ENCODE measurements at regions not wholly inside any gene's neighbourhood (a gene's known extent, or its start where the extent isn't known, plus 50 kb on each side); places are given as distances from the start of the nearest gene placed in this dataset.

DNA sequence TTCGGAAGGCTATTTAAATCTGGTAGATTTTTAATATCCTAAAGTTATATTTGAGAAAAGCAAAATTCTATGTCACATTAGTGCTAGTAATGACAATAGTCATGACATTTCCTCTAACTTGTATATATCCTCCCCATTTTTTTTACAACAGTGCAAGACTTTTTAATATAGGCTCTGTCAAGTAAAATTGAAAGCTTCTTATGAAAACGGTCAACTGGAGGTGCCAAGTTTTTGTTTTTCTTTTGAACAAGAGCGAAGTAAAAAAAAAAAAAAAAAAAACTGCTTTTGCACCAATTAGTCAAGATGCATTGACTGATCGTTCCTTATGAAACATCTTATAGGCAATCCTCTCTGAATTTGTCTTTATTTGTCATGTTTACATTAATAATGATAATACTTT is 389.3 kb downstream of the STK39 start:
- TF ChIP-seq, protein P1, sequence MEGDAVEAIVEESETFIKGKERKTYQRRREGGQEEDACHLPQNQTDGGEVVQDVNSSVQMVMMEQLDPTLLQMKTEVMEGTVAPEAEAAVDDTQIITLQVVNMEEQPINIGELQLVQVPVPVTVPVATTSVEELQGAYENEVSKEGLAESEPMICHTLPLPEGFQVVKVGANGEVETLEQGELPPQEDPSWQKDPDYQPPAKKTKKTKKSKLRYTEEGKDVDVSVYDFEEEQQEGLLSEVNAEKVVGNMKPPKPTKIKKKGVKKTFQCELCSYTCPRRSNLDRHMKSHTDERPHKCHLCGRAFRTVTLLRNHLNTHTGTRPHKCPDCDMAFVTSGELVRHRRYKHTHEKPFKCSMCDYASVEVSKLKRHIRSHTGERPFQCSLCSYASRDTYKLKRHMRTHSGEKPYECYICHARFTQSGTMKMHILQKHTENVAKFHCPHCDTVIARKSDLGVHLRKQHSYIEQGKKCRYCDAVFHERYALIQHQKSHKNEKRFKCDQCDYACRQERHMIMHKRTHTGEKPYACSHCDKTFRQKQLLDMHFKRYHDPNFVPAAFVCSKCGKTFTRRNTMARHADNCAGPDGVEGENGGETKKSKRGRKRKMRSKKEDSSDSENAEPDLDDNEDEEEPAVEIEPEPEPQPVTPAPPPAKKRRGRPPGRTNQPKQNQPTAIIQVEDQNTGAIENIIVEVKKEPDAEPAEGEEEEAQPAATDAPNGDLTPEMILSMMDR (IDR thresholded peaks at IDR 0.05), result no peak
- TF ChIP-seq POLR2AphosphoS5 (IDR thresholded peaks at IDR 0.05), result no peak

Measured in esophagus muscularis mucosa (tissue), 3 donors.